Karpas-422 (cell line): ENCODE measurements at regions not wholly inside any gene's neighbourhood (a gene's known extent, or its start where the extent isn't known, plus 50 kb on each side); places are given as distances from the start of the nearest gene placed in this dataset.

ENCODE experiments used
- DNase-seq: peaks from one replicate; pipeline ENCODE4 v3.0.0-alpha.2; 2015
- H2AFZ ChIP-seq: fragments of 200-600 bp; sonication (generic); 2 replicates; pipeline ENCODE4 v1.6.1; 2014; ENCODE audit warnings: antibody characterized with exemption, low read length, mixed read lengths
- H3K27ac ChIP-seq: fragments of 200-600 bp; sonication (generic); 2 replicates; pipeline ENCODE4 v1.5.1; 2014; ENCODE audit warnings: mild to moderate bottlenecking, low read length, moderate library complexity
- H3K27me3 ChIP-seq: fragments of 200-600 bp; sonication (generic); 2 replicates; pipeline ENCODE4 v1.6.1; 2014; ENCODE audit warnings: low read length, mixed read lengths
- H3K36me3 ChIP-seq: fragments of 200-600 bp; sonication (generic); 2 replicates; pipeline ENCODE4 v1.6.1; 2014; ENCODE audit warnings: low read length, mixed read lengths; ENCODE audit not compliant: insufficient read depth
- H3K4me1 ChIP-seq: fragments of 200-600 bp; sonication (generic); 2 replicates; pipeline ENCODE4 v1.6.1; 2014; ENCODE audit warnings: mild to moderate bottlenecking, low read length, mixed read lengths
- H3K4me2 ChIP-seq: fragments of 200-600 bp; sonication (generic); 2 replicates; pipeline ENCODE4 v1.6.1; 2014; ENCODE audit warnings: low read length, low read depth, mild to moderate bottlenecking; ENCODE audit not compliant: poor library complexity, severe bottlenecking
- H3K4me3 ChIP-seq: fragments of 200-600 bp; sonication (generic); 2 replicates; pipeline ENCODE4 v1.5.1; 2014; ENCODE audit warnings: mild to moderate bottlenecking, antibody characterized with exemption, low read length, mixed read lengths
- H3K79me2 ChIP-seq: fragments of 200-600 bp; sonication (generic); 2 replicates; pipeline ENCODE4 v1.6.1; 2014; ENCODE audit warnings: mild to moderate bottlenecking, low read length, mixed read lengths
- H3K9ac ChIP-seq: fragments of 200-600 bp; sonication (generic); 2 replicates; pipeline ENCODE4 v1.6.0; 2014; ENCODE audit warnings: low read length
- H3K9me2 ChIP-seq: fragments of 200-600 bp; sonication (generic), shearing (Covaris generic); replicated peaks from 2 replicates; pipeline ENCODE4 v1.6.0; 2014; ENCODE audit warnings: mild to moderate bottlenecking, low read length, moderate library complexity; ENCODE audit not compliant: insufficient read depth
- H3K9me3 ChIP-seq: fragments of 300-700, 200-600 bp; sonication (generic); 2 replicates; pipeline ENCODE4 v1.6.1; 2014; ENCODE audit warnings: low read length, mixed read lengths
- H4K20me1 ChIP-seq: fragments of 200-600 bp; sonication (generic); 2 replicates; pipeline ENCODE4 v1.6.1; 2014; ENCODE audit warnings: mild to moderate bottlenecking, antibody characterized with exemption, low read length, low read depth; ENCODE audit not compliant: insufficient read depth

DNA sequence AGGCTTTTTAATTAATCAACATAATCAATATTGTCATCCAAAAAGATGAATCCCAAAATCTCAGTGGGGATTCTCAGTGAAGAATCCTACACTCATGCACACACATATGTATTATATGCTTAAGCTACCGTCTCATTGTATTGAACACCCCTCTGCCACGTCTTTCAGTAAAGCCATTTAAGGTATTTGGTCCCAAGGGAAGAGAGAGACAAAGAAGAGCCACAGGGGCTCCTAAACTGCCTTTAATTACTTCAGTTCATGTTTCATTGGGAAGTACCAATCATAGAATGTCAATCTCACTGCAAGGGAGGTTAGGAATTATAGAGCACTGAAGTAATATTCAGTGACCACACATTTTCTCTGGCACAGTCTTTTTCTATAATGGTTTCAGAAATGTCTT, 388.6 kb upstream of the NEGR1 start:
- no peak overlapping the region for H2AFZ ChIP-seq
- H3K27ac ChIP-seq = no peak overlapping the region
- peaks cover 31% of the 10 kb centered on the region for H3K9me3 ChIP-seq
- no peak overlapping the region for H3K4me2 ChIP-seq
- no peaks in the 10 kb centered on the region for H3K4me1 ChIP-seq
- no peak overlapping the region for H3K4me3 ChIP-seq
- DNase-seq = no peak
- no peaks in the 10 kb centered on the region for H4K20me1 ChIP-seq
- H3K27me3 ChIP-seq = no peaks in the 10 kb centered on the region
- H3K9ac ChIP-seq = no peak overlapping the region
- H3K79me2 ChIP-seq = no peaks in the 10 kb centered on the region
- no peaks in the 10 kb centered on the region for H3K9me2 ChIP-seq
- no peaks in the 10 kb centered on the region; the same call in 1 of the 2 replicates for H3K36me3 ChIP-seq

DNA sequence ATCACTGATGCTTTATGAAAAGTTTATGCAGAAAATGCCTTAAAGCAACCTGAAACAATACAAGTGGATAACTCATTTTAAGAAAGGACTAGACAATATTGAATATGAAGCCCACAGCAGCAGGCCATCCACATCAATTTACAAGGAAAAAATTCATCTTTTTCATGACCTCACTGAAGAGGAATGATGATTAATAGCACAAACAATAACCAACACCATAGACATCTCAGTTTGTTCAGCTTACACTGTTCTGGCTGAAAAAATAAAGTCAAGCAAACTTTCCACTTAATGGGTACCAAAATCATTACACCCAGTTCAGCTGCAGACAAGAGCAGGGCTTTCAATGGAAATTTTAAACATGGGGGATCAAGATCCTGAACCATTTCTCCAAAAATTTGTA, 380.6 kb upstream of the NEGR1 start:
- no peaks in the 10 kb centered on the region for H3K79me2 ChIP-seq
- no peaks in the 10 kb centered on the region for H3K27me3 ChIP-seq
- no peak overlapping the region for H3K4me3 ChIP-seq
- no peaks in the 10 kb centered on the region for H4K20me1 ChIP-seq
- DNase-seq = no peak
- no peak overlapping the region for H2AFZ ChIP-seq
- H3K27ac ChIP-seq = no peak overlapping the region
- H3K9ac ChIP-seq = no peak overlapping the region
- H3K36me3 ChIP-seq = no peaks in the 10 kb centered on the region
- peaks cover 27% of the 10 kb centered on the region for H3K9me3 ChIP-seq
- H3K4me1 ChIP-seq = no peaks in the 10 kb centered on the region
- H3K4me2 ChIP-seq = no peak overlapping the region
- H3K9me2 ChIP-seq = no peaks in the 10 kb centered on the region

DNA sequence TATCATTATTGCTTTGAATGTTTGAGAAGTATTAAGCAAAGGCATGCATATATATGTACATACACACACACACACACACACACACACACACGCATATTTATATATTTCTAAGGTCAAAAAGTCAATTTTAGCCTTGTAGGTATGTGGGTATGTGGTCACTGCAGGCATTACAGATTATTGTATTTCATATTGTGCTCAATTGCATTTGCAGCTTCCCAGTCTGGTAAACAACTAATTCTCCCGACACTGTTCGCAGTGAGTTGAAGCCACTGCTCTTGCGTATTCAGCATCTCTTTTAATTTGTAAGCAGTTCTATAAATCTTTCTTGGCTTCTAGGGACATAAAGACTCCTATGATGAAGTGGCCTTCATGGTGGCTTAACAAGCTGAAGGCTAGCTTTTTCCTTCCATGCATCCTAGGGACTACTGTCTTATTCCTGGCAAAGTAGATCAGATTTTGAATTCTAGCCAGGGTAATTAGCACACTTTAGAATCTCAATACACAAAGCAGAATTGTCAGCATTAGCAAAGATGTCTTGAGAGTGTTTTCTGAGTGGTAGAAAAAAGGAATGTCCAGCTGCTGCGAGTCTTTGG, 368.6 kb upstream of the NEGR1 start:
- Histone ChIP-seq H3K79me2 (no peaks in the 10 kb centered on the region), H3K9me3 (peaks cover 30% of the 10 kb centered on the region), H3K4me1 (no peaks in the 10 kb centered on the region), H3K36me3 (no peaks in the 10 kb centered on the region), H3K4me2 (no peak overlapping the region), H3K9me2 (no peaks in the 10 kb centered on the region), H3K9ac (no peak overlapping the region), H3K4me3 (no peak overlapping the region), H3K27ac (no peak overlapping the region), H3K27me3 (no peaks in the 10 kb centered on the region), H2AFZ (no peak overlapping the region), H4K20me1 (no peaks in the 10 kb centered on the region)
- DNase-seq = no peak

DNA sequence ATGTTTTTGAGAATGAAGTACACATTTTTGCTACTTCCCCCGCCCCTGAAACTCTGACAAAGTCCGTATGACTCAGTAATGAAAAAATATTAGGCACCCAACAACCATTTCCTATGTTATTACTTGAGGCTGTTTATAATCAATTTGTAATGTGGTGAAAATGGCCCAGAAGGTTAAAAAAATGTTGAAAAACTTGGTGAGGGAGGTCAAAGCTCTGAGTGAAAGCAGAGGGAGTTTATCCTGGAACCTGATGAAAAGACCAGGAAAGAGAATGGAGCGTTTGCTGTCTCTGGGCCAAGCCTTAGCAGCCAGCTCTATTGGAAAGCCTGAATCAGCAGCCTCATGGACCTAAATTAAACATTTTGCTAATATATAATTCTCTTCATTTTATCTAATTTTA, 367.7 kb upstream of the NEGR1 start:
- no peaks in the 10 kb centered on the region for H3K4me1 ChIP-seq
- no peak for DNase-seq
- no peaks in the 10 kb centered on the region for H4K20me1 ChIP-seq
- no peak overlapping the region for H2AFZ ChIP-seq
- H3K79me2 ChIP-seq = no peaks in the 10 kb centered on the region
- peaks cover 26% of the 10 kb centered on the region for H3K9me3 ChIP-seq
- no peaks in the 10 kb centered on the region for H3K9me2 ChIP-seq
- H3K27me3 ChIP-seq = no peaks in the 10 kb centered on the region
- H3K4me2 ChIP-seq = no peak overlapping the region
- H3K27ac ChIP-seq = no peak overlapping the region
- H3K36me3 ChIP-seq = no peaks in the 10 kb centered on the region
- H3K4me3 ChIP-seq = no peak overlapping the region
- H3K9ac ChIP-seq = no peak overlapping the region

DNA sequence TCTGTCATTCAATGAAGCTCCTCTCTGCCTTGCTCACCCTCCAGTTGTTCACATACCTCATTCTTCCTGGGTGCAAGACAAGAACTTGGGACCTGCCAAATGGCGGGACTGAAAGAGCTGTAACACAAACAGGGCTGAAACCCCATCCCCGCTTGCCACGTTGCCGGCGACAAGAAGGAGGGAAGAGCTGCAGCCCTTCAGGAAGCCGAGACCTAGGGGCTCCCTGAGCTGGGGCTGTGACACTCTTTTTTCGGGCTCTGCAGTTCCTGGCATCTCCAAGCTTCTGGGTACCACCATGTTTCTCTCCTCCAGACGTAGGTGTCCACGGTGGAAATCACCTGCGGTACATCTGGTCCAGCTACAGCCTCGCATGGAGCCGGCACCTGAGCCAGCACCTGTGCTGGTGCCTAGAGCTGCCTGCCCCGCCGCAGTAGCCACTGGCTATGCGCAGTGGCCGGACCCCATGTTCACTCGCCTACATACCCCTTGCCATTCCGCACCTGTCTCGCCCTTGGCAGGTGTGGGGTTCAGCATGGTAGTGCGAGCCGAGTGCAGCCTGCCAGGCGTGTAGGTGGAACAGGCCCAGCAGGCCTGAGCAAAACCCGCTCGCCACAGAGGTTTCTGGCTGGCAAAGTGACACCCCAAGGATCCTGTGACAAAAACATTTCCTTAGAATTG, 367.0 kb upstream of the NEGR1 start:
- Histone ChIP-seq H3K9ac (no peak overlapping the region), H3K9me2 (no peaks in the 10 kb centered on the region)
- DNase-seq = no peak

DNA sequence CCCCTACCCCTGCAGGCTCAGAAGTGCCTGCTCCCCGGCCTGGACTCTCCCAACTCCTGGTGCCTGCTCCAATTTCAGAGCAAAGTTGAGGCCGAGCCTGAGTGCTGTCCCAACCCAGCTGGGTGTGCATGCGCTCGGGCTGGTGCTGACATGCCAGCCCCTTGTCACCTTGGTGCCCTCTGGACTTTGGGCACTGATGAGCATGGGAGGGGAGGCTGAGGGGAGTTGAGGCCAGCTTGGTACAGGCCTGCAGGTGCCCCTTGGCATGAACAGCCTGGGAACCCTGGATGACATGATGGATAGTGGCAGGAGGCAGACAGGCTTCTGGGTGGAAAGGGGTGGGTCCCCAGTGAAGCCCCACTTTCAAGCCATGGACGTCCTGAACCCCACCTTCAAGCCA, 366.1 kb upstream of the NEGR1 start:
- Histone ChIP-seq H2AFZ (no peak overlapping the region), H4K20me1 (no peaks in the 10 kb centered on the region), H3K4me2 (no peak overlapping the region), H3K4me1 (no peaks in the 10 kb centered on the region), H3K27ac (no peak overlapping the region), H3K36me3 (no peaks in the 10 kb centered on the region), H3K9me3 (peaks cover 24% of the 10 kb centered on the region), H3K4me3 (no peak overlapping the region), H3K9me2 (no peaks in the 10 kb centered on the region), H3K79me2 (no peaks in the 10 kb centered on the region), H3K9ac (no peak overlapping the region), H3K27me3 (no peaks in the 10 kb centered on the region)
- no peak for DNase-seq

More for the DNA sequence above, 367.0 kb upstream of the NEGR1 start:
- no peaks in the 10 kb centered on the region for H3K79me2 ChIP-seq
- no peak overlapping the region for H3K27ac ChIP-seq
- H2AFZ ChIP-seq = no peak overlapping the region
- H3K9me3 ChIP-seq = peaks cover 24% of the 10 kb centered on the region
- no peak overlapping the region for H3K4me2 ChIP-seq
- no peak overlapping the region for H3K4me3 ChIP-seq
- no peaks in the 10 kb centered on the region for H3K4me1 ChIP-seq
- no peaks in the 10 kb centered on the region for H3K36me3 ChIP-seq
- H3K27me3 ChIP-seq = no peaks in the 10 kb centered on the region
- no peaks in the 10 kb centered on the region for H4K20me1 ChIP-seq

DNA sequence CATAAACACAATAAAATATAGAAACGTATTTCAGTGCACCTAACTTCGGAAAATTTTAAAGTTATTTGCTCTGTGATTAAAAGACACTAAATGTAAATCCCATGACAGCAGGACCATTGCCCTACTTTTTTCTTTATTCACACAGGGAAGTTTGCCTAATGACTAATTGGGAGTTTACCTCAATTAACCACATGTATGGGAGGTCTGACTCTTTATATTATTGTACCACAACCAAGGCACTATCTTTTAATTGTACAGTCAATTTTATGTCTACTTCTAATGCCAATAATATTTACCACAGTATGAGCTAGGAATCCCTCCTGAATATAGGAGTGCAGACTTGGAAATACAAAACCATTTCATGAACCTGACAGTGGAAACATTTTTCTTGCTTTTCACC, 360.8 kb upstream of the NEGR1 start:
- no peak overlapping the region for H3K27ac ChIP-seq
- no peaks in the 10 kb centered on the region for H3K4me1 ChIP-seq
- no peaks in the 10 kb centered on the region for H3K36me3 ChIP-seq
- H3K9me2 ChIP-seq = no peaks in the 10 kb centered on the region
- H3K9me3 ChIP-seq = peaks cover 4% of the 10 kb centered on the region; the same call in 1 of the 2 replicates
- H2AFZ ChIP-seq = no peak overlapping the region
- H3K4me2 ChIP-seq = no peak overlapping the region
- no peak overlapping the region for H3K9ac ChIP-seq
- no peak overlapping the region for H3K4me3 ChIP-seq
- H3K79me2 ChIP-seq = no peaks in the 10 kb centered on the region
- DNase-seq = no peak
- no peaks in the 10 kb centered on the region for H4K20me1 ChIP-seq
- no peaks in the 10 kb centered on the region for H3K27me3 ChIP-seq

DNA sequence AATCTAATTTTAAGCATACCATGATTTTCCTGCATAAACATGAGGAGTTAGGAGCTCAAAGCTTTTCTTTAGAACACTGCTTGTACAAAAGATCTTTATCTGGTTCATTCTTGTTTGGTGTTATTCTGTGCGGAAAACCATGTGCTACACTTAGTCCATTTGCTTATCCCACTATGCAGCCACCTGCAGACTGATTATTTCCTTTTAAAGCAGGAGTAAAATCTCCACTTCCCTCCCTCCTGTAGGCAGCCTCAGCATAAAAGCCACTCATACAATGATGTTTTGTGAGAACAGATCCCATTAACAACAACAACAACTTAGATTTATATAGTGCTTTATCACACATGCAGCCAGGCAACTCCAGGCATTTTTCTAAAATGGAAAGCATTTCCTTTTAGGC, 355.3 kb upstream of the NEGR1 start:
- no peak for DNase-seq
- no peaks in the 10 kb centered on the region for H3K79me2 ChIP-seq
- no peak overlapping the region for H3K9ac ChIP-seq
- H3K4me3 ChIP-seq = no peak overlapping the region
- H2AFZ ChIP-seq = no peak overlapping the region
- H4K20me1 ChIP-seq = no peaks in the 10 kb centered on the region
- H3K36me3 ChIP-seq = no peaks in the 10 kb centered on the region
- no peak overlapping the region for H3K27ac ChIP-seq
- H3K9me2 ChIP-seq = no peaks in the 10 kb centered on the region
- no peaks in the 10 kb centered on the region for H3K27me3 ChIP-seq
- H3K4me1 ChIP-seq = no peaks in the 10 kb centered on the region
- no peak overlapping the region for H3K4me2 ChIP-seq
- H3K9me3 ChIP-seq = peaks cover 15% of the 10 kb centered on the region; the same call in 1 of the 2 replicates
